NCI-H345 treated with DMSO at 0.1 percent for 48 hours (cell line): ENCODE measurements at regions not wholly inside any gene's neighbourhood (a gene's known extent, or its start where the extent isn't known, plus 50 kb on each side); places are given as distances from the start of the nearest gene placed in this dataset.
A peak's percentile ranks its signal among the peaks of the same experiment; 100 is the strongest.
"Not testable (repeated sequence)": the region's sequence is repeated elsewhere in the genome, so short reads cannot be mapped to it uniquely, and the experiment has no call there.

Experiments
- DNase-seq: peaks from one replicate; lab custom pipeline; 2025; ENCODE audit not compliant: unreplicated experiment; lab: John Stamatoyannopoulos, UW

DNA sequence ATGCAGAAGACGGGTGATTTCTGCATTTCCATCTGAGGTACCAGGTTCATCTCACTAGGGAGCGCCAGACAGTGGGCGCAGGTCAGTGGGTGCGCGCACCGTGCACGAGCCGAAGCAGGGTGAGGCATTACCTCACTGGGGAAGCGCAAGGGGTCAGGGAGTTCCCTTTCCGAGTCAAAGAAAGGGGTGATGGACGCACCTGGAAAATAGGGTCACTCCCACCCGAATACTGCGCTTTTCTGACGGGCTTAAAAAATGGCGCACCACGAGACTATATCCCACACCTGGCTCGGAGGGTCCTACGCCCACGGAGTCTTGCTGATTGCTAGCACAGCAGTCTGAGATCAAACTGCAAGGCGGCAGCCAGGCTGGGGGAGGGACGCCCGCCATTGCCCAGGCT, 1246.0 kb upstream of the PABPC4L start:
- not testable (repeated sequence) for DNase-seq

DNA sequence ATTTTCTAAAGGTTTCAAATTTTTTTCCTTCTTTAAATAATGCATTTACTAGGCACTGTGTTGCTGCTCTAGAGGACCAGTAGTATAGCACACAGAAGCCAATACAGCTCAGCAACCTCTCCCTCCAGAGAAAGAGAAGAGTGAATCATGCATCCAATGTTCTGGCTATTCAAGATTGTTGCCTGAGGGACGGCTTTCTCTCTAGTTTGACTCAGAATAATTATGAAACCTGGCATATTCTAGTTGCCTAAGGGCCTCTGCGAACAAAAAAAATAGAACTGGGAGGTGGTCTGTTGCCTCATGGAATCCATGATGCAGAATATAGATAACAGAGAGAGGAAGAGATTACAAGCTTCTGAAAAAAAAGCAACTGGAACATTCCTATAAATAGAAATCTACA, 1233.3 kb upstream of the PABPC4L start:
- DNase-seq = no peak

DNA sequence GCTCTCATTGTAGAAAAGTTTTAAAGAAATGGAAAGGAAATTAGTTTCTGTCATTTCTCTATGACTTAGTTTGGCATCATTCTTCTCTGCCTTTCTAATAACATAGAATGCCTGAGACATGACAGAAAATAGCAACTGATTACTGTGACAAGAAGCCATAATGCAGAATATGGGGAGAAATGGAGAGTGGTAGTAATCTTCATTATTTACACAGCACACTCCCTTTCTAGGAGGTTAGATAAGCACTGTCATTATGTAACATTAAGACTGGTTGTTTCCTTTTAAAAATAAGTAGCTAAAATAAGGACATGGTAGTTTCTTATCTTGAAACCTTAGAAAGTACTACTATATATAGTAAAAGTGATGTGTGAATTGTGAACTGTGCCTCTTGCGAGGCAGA, 1227.9 kb upstream of the PABPC4L start:
- DNase-seq = no peak

DNA sequence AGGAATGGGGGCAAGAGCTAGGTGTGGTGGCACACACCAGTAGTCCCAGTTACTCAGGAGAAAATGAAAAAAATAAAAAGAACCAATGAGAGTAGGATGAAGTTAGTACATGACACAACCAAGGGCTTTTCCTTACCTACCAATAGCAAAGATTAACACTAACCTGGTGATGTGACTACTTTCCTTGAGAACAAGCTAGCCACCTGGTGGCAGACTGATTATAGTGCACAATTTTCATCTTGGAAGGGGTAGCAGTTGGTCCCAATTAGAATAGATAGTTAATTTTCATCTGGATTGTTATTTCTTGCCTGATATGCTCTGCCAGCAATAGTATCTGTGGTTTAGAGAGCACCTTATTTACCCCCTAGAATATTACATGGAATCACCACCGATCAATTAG, 1216.8 kb upstream of the PABPC4L start:
- no peak for DNase-seq

DNA sequence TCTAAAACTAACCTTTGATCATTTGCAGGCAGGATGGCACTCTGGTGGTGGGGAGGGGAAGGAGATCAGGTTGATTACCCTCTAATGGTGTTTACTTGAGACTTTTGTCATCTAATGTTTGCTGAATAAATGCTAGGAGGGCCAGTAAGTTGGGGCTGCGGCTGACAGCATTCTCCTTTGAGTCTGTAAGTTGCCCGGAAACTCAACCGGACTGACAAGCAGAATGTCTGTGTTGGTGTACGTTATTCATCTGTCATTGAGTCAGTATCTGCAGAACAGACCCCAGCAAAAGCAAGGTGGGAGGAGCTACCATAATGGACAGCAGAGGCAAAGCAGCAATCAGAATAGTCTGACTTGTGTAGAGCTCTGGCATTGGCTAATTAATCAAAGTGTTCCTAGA, 1210.6 kb upstream of the PABPC4L start:
- no peak for DNase-seq

DNA sequence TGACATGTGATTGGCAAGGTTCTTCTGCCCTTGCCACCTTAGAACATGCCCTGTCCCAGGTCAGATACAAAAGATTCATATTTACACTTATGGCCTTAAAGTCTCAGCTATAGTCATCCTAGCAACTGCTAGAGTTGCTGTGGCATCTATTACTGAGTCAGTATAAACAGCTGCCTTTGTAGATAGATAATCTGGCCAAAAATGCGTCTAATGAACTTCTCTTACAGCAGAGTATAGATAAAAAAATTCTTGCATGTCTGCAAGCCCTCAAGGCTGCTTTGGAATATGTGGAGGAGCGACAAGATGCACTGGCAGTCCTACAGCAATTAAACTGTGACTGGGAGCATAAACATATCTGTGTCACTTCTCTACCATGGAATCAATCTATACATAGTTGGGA, 1209.7 kb upstream of the PABPC4L start:
- DNase-seq = no peak

DNA sequence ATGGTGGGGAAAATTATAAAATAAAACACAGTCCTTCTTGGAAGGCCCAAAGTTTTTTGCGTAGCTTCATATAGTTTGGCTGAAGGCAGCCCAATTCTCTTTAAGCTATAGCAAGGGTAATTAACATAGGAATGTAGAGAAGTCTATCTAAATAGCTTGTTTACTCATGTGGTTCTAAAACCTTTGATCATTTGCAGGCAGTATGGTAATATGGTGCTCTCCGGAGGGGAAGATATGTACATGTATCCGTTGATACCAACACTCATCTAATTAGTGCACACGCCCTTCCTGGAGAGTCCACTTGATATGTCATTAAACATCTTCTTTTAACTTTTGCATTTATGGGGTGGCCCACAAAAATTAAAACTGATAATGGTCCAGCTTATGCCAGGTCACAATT, 1207.7 kb upstream of the PABPC4L start:
- DNase-seq = not testable (repeated sequence)

DNA sequence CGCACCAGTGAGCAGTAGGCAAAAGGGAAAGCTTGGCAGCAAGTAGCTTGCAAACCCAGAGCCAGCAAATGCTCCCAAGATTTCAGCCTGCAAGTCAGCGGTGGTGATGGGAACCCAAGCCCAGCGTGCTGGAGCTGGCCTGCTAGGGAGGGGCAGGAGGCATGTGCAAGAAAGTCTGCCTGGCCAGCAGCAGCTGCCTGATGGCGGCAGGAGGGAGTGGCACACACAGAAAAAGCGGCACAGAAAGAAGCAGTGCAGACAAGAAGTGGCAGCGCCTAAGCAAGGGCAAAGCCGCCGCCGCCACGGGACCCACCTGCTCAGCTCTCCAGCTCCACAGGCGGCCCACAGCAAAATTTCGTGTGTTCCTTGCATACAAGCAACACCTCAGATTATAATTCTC, 1206.5 kb upstream of the PABPC4L start:
- DNase-seq = no peak

DNA sequence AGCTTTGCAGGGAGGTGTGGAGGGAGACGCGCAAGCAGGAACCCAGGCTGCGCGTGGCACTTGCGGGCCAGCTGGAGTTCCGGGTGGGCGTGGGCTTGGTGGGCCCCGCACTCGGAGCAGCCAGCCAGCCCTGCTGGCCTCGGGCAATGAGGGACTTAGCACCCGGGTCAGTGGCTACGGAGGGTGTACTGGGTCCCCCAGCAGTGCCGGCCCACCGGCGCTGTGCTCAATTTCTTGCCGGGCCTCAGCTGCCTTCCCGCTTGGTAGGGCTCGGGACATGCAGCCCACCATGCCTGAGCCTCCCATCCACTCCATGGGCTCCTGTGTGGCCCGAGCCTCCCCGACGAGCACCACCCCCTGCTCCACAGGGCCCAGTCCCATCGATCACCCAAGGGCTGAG, 1205.0 kb upstream of the PABPC4L start:
- DNase-seq = not testable (repeated sequence)

DNA sequence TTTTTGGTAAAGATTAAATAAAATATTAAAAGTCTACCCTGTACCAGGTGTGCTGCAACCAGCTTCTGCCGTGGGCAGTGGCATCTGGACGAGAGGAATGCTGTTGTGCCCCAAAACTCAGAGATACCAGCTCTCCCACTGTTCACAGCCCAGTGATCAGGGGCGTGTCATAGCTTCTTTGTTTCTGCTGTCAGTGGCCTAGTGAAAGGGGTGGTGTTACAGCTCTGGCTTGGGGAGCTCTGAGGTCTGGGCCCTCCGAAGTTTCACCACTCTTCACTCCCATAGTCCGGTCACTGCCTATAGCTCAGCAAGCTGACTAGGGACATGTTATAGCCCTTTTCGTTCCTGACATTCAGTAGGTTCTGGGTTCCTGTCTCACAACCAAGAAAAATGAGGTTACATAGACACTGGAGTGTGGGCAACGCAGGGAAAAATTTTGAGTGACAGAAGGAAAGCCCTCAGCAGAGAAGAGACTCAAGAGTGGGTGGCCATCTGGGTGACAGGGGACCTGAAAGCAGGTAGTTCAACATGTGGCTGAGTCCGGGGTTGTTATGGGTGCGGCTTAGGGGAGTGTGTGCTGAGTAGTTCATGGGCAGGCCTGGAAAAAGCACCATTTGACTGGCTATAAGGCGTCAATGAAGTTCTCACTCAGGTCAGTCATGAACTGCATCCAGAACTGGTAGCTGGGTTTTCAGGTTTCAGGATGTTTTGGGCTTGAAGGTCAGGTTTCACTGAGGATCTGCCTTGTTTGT, 1184.4 kb upstream of the PABPC4L start:
- DNase-seq = no peak

DNA sequence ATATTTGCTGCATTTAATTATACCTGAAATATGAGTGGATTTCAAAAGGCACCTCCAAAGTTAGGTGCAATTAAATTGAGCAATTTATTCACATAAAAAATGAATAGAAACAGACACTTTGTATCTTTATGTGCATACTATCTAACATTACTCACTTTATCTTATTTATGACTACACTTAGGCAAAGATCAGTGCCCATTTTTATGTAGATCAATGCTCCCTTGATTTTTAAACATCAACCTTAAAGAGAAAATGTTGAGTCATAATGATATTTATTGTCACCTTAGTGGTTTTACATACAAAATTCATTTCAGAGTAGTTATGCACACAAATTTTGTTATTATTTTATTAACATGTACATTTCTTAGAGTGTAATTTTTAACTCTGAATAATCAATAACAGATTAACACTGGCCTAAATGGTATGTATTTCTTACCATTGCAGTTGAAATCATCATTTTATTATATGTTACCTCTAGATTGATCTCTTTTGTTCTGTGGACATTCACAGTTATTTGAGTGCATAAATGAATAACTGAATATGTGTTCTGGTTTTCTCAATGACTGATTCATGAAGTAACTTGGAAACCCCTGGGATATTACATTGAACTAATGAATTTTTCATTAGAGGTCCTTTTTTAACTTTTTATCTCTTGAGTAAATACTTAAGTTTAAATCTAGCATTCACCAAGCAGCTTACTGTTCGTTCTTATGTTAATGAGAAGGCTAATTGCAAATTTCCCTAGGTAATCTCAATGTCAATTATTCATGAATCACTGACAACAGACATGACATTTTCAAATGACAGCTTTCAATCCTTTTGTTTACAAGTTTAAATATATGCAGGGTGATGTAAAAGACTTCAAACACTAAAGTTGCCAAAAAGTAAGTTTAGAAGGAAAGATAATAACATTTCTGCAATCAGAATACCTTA, 1182.0 kb upstream of the PABPC4L start:
- no peak for DNase-seq

DNA sequence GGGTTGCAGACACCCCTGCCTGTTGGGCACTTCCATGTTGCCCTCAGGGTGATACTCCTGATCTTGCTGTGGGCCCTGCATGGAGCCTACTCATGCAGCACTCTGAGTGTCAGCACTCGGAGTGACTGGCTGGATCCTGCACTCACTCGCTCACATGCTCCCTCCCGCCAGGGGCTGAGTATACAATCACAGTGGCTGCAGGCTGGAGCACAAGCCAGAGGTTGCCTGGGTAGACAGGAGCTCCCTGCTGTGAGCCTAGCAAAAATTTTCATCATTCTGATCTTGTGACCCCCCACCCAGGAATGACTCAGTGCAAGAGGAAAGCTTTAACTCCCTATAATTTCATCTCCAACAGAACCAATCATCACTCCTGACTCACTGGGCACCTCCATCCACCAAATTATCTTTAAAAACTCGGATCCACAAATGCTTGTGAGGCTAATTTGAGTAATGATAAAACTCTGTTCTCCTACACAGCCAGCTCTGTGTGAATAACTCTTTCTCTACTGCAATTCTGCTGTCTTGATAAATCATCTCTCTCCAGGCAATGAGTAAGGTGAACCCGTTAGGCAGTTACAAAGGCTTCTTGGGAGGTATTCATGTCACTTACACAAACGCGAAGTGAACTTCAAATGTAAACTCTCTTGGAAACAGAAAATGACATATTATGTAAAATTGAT, 1180.8 kb upstream of the PABPC4L start:
- no peak for DNase-seq

DNA sequence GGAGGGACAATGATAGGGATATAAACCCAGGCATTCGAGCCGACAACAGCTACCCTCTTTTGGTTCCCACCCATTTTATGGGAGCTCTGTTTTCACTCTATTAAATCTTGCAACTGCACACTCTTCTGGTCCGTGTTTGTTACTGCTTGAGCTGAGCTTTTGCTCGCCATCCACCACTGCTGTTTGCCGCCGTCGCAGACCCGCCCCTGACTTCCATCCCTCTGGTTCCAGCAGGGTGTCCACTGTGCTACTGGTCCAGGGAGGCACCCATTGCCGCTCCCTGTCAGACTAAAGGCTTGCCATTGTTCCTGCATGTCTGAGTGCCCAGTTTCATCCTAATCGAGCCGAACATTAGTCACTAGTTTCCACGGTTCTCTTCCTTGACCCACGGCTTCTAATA, 1170.5 kb upstream of the PABPC4L start:
- DNase-seq = no peak

DNA sequence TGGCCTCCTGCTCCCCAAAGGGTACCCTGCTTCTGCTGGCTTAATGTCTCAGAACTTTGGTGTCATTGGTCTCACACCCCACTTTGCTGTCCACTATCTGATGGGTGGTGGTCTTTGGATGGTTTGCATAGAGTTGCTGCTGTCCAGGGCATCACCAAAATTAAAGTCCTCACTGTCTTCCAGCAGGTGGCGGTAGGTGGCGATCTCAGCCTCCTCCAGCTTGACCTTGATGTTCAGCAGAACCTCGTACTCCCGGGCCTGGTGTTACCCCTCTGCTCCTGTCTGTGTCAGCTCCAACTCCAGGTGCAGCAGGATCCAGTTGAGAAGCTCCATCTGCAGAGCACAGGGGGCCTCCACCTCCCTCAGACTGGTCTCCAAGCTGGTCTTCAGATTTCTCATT, 1169.5 kb upstream of the PABPC4L start:
- DNase-seq = no peak

DNA sequence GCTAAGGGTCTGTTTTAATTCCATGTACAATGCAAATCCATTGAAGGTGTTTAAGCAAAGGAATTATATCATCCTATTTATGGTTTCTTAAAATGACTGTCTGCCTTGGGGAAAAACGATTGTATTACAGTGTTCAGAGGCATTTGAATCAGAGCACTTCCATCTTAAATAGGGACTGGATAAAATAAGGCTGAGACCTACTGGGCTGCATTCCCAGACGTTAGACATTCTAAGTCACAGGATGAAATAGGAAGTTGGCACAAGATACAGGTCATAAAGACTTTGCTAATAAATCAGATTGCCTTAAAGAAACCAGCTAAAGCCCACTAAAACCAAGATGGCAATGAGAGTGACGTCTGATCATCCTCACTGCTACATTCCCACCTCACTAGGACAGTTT, 1167.2 kb upstream of the PABPC4L start:
- no peak for DNase-seq

DNA sequence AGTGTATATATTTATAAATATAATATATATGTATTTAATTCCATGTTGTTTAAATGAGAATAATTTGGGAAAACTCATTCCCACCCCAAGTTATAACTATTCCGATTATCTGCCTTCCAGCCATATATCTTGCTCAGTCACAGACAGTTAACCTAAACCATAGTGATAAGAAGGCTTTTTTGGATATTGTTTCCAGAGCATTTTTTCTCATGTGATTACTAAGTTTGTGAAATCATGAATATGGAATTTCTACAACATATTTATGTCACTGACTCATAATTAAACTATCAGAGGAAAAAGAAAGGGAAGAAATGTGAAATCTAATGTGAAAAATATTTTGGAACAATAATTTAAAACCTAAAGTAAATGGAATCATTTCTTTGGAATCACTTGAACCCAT, 1163.5 kb upstream of the PABPC4L start:
- DNase-seq = no peak

DNA sequence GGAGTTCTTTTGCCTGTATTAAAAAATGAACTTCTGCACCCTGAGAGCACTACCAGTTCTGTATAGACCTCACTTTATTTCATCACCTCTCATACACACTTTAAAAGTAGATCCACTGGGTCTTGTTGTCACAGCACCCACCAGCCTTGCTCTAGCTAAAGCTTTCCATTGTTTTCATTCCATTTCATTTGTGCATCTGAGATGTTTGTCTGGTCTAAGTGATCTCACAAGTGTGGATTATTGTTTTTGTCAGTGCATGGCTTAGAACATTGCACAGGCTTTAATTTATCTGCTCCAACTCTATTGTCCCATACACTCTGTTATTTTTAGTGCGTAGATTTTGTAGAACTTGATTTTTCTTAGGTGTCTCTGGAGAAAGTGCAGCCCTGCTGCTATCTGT, 1157.5 kb upstream of the PABPC4L start:
- peak; percentile 67 for DNase-seq

DNA sequence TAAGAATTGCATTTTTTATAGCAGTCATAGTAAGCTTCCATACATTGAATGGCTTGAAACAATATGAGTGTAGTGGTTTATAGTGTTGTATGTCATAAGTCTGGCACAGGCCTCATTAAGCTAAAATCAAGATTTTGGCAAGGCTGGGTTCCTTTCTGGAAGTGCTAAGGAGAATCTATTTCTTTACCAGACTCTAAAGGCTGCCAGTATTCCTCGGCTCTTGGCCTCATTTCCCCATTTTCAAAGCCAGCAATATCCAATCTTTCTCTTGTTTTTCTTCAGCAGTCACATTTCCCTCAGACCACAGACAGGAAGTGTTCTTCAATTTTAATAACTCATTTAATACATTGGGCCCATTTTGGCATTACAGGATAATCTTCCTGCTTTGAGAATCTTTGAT, 1155.5 kb upstream of the PABPC4L start:
- DNase-seq = no peak

DNA sequence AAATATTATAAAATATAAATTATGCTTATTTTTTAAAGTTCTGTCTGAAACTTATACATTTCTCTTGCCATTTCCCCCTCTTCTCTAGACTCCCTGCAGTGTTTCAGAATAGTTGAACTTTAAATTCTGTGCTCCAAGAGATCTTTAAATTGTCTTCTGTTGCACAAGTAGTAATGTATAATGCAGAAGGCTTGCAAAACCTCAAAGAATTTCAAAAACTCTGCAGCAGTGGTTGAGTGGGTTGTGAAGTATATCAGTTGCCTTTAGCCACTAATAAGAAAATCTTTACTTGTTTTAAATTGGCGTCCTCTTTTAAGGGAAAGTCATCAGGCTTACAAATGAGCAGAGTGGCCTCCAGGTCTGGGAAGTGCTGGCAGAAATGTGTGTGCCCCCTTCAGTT, 1153.3 kb upstream of the PABPC4L start:
- no peak for DNase-seq

DNA sequence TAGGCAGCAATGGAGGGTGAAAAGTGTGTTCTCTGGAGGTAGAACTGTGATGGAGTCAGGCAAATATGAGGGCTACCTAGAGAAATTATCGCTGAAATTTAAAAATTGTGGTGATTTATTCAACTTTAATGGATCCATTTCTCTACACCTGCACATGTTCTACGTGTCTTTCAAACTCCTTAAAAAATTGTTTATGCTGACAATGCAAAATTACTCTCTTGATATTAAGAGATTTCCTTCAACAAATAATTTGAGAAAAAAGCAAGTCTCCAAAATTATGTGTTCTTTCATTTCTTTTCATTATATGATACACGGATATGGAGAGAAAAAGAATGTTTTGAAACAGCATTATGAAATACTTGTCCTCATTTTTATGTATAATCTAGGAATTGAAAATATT, 1151.4 kb upstream of the PABPC4L start:
- no peak for DNase-seq

DNA sequence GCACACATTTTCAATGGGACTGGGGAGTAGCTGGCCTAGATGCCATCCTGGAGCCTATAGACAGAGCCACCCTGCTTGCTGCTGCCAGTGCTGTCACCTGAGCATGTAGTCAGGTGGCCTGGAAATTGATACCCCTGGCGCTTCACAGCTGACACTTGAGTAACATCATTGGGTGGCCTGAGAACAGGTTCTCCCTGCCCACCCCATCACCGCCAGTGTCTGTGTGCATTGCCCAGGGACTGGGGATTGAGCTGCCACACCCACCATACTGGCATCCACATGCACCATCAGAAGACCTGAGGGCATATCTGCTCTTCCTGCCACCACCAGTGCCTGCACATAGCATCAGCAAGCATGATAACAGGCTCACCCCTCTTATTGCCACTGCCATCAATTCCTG, 1142.9 kb upstream of the PABPC4L start:
- DNase-seq = no peak

DNA sequence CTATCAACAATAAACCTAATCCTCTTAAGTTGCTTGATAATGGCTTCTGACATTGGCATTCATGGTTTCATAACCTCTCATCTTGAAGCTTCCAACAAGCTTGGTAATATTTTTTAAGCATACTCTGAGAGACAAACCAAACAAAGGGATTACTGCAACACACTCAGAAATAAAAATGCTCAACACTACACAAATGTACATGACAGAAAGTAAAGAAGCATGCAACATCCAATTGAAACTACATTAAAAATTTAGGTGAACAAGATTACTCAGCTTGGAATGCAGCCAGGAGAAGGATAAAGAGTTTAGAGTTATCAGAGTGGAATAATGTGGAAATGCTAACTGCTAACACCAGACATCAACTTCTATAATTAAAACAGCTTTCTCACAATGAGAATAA, 1136.6 kb upstream of the PABPC4L start:
- DNase-seq = no peak
